Astrocyte (in vitro differentiated cells and primary cell): ENCODE measurements at regions not wholly inside any gene's neighbourhood (a gene's known extent, or its start where the extent isn't known, plus 50 kb on each side); places are given as distances from the start of the nearest gene placed in this dataset.

Experiments
- DNase-seq: peaks from one replicate; pipeline ENCODE4 v3.0.0-alpha.2; 2010; ENCODE audit warnings: low read depth
- FAIRE-seq: peaks from 2 replicates; lab custom pipeline; 2011; peaks lifted over from hg19 to GRCh38; lab: Jason Lieb, UNC
- H2AFZ ChIP-seq: 2 replicates; pipeline ENCODE4 v1.6.0; 2012; ENCODE audit warnings: low read depth, low read length, inconsistent platforms
- H3K27ac ChIP-seq: 2 replicates; pipeline ENCODE4 v1.5.1; 2011; ENCODE audit warnings: low read depth, low read length, inconsistent platforms
- H3K27me3 ChIP-seq: 2 replicates; pipeline ENCODE4 v1.6.0; 2011; ENCODE audit warnings: low read length, inconsistent platforms; ENCODE audit not compliant: insufficient read depth
- H3K36me3 ChIP-seq: 2 replicates; pipeline ENCODE4 v1.5.1; 2011; ENCODE audit warnings: low read length, inconsistent platforms; ENCODE audit not compliant: insufficient read depth
- H3K4me1 ChIP-seq: 2 replicates; pipeline ENCODE4 v1.5.1; 2011; ENCODE audit warnings: low read length, inconsistent platforms; ENCODE audit not compliant: insufficient read depth
- H3K4me2 ChIP-seq: 2 replicates; pipeline ENCODE4 v1.6.0; 2012; ENCODE audit warnings: low read length, inconsistent platforms
- H3K4me3 ChIP-seq: 2 replicates; pipeline ENCODE4 v1.5.1; 2011; ENCODE audit warnings: low read depth, mild to moderate bottlenecking, low read length, inconsistent platforms; ENCODE audit not compliant: insufficient read depth
- H3K79me2 ChIP-seq: 2 replicates; pipeline ENCODE4 v1.6.0; 2012; ENCODE audit warnings: mild to moderate bottlenecking, low read length, inconsistent platforms; ENCODE audit not compliant: insufficient read depth
- H3K9ac ChIP-seq: 2 replicates; pipeline ENCODE4 v1.6.0; 2012; ENCODE audit warnings: mild to moderate bottlenecking, low read length, inconsistent platforms
- H3K9me3 ChIP-seq: 2 replicates; pipeline ENCODE4 v1.5.1; 2012; ENCODE audit warnings: low read depth, mild to moderate bottlenecking, low read length, inconsistent platforms; ENCODE audit not compliant: insufficient read depth
- H4K20me1 ChIP-seq: 2 replicates; pipeline ENCODE4 v1.6.0; 2012; ENCODE audit warnings: low read length, inconsistent platforms; ENCODE audit not compliant: insufficient read depth
- H3K27ac Mint-ChIP-seq: one replicate; pipeline ENCODE4 v1.8.0; 2021; ENCODE audit warnings: mild to moderate bottlenecking, mixed read lengths; ENCODE audit not compliant: unreplicated experiment
- H3K27me3 Mint-ChIP-seq: one replicate; pipeline ENCODE4 v1.8.0; 2021; ENCODE audit warnings: low read depth, mixed read lengths; ENCODE audit not compliant: unreplicated experiment
- H3K36me3 Mint-ChIP-seq: one replicate; pipeline ENCODE4 v1.8.0; 2021; ENCODE audit warnings: low read depth, mixed read lengths; ENCODE audit not compliant: unreplicated experiment
- H3K4me1 Mint-ChIP-seq: one replicate; pipeline ENCODE4 v1.8.0; 2021; ENCODE audit warnings: low read depth, mixed read lengths; ENCODE audit not compliant: unreplicated experiment
- H3K4me3 Mint-ChIP-seq: one replicate; pipeline ENCODE4 v1.8.0; 2021; ENCODE audit warnings: mild to moderate bottlenecking, moderate library complexity, mixed read lengths; ENCODE audit not compliant: unreplicated experiment
- H3K9me3 Mint-ChIP-seq: one replicate; pipeline ENCODE4 v1.8.0; 2021; ENCODE audit warnings: mild to moderate bottlenecking, mixed read lengths; ENCODE audit not compliant: unreplicated experiment
- CTCF ChIP-seq: IDR thresholded peaks from 2 replicates; pipeline ENCODE4 v1.5.1; 2011; ENCODE audit warnings: low read depth, mild to moderate bottlenecking, inconsistent platforms, low read length, moderate library complexity; ENCODE audit not compliant: insufficient read depth
- EZH2 ChIP-seq: IDR thresholded peaks from 2 replicates; pipeline ENCODE4 v1.6.1; 2012; ENCODE audit warnings: mild to moderate bottlenecking, low read length, inconsistent platforms; ENCODE audit not compliant: insufficient read depth

GRCh38 chr1:194047206-194047605, 860.8 kb upstream of the B3GALT2 start:
- Mint-ChIP-seq H3K27ac (no peak overlapping the region), H3K36me3 (no peaks in the 10 kb centered on the region), H3K9me3 (no peaks in the 10 kb centered on the region), H3K4me1 (peaks cover 14% of the 10 kb centered on the region), H3K4me3 (no peak overlapping the region), H3K27me3 (no peaks in the 10 kb centered on the region)
- Histone ChIP-seq H3K4me3 (no peak overlapping the region), H3K4me2 (no peak overlapping the region), H3K4me1 (no peaks in the 10 kb centered on the region), H3K79me2 (no peaks in the 10 kb centered on the region), H3K9ac (no peak overlapping the region), H3K9me3 (no peaks in the 10 kb centered on the region), H3K27me3 (no peaks in the 10 kb centered on the region), H3K36me3 (no peaks in the 10 kb centered on the region), H4K20me1 (no peaks in the 10 kb centered on the region), H2AFZ (no peak overlapping the region), H3K27ac (no peak overlapping the region)
- TF ChIP-seq CTCF (no peak), EZH2 (no peak)
- FAIRE-seq: no peak
- DNase-seq: no peak

- no peak for TF ChIP-seq EZH2
- no peak for TF ChIP-seq CTCF
- Histone ChIP-seq H3K27ac (no peak overlapping the region), H3K9me3 (no peaks in the 10 kb centered on the region), H3K9ac (no peak overlapping the region), H2AFZ (no peak overlapping the region), H4K20me1 (no peaks in the 10 kb centered on the region), H3K4me3 (no peak overlapping the region), H3K27me3 (no peaks in the 10 kb centered on the region), H3K36me3 (no peaks in the 10 kb centered on the region), H3K79me2 (no peaks in the 10 kb centered on the region), H3K4me2 (no peak overlapping the region), H3K4me1 (no peaks in the 10 kb centered on the region)
- FAIRE-seq (peak; percentile 72), DNase-seq (peak; percentile 67)
- Mint-ChIP-seq H3K4me1 (peaks cover 14% of the 10 kb centered on the region), H3K36me3 (no peaks in the 10 kb centered on the region), H3K9me3 (no peaks in the 10 kb centered on the region), H3K27me3 (no peaks in the 10 kb centered on the region), H3K4me3 (no peak overlapping the region), H3K27ac (no peak overlapping the region)
Measured at GRCh38 chr1:194045416-194045815, 859.0 kb upstream of the B3GALT2 start.

GRCh38 chr1:194044892-194045291, 858.5 kb upstream of the B3GALT2 start:
- Mint-ChIP-seq H3K27me3 (no peaks in the 10 kb centered on the region), H3K36me3 (no peaks in the 10 kb centered on the region), H3K27ac (no peak overlapping the region), H3K4me3 (no peak overlapping the region), H3K4me1 (peaks cover 14% of the 10 kb centered on the region), H3K9me3 (no peaks in the 10 kb centered on the region)
- no peak overlapping the region for H3K4me3 ChIP-seq
- H3K27ac ChIP-seq: no peak overlapping the region
- no peak for FAIRE-seq
- DNase-seq: no peak
- H3K9ac ChIP-seq: no peak overlapping the region
- TF ChIP-seq EZH2: no peak
- TF ChIP-seq CTCF: no peak
- no peak overlapping the region for H3K4me2 ChIP-seq
- H3K79me2 ChIP-seq: no peaks in the 10 kb centered on the region
- H3K9me3 ChIP-seq: no peaks in the 10 kb centered on the region
- H2AFZ ChIP-seq: no peak overlapping the region
- H3K36me3 ChIP-seq: no peaks in the 10 kb centered on the region
- no peaks in the 10 kb centered on the region for H3K4me1 ChIP-seq
- no peaks in the 10 kb centered on the region for H3K27me3 ChIP-seq
- H4K20me1 ChIP-seq: no peaks in the 10 kb centered on the region
